ENCODE measurements at regions not wholly inside any gene's neighbourhood (a gene's known extent, or its start where the extent isn't known, plus 50 kb on each side); places are given as distances from the start of the nearest gene placed in this dataset.

DNA sequence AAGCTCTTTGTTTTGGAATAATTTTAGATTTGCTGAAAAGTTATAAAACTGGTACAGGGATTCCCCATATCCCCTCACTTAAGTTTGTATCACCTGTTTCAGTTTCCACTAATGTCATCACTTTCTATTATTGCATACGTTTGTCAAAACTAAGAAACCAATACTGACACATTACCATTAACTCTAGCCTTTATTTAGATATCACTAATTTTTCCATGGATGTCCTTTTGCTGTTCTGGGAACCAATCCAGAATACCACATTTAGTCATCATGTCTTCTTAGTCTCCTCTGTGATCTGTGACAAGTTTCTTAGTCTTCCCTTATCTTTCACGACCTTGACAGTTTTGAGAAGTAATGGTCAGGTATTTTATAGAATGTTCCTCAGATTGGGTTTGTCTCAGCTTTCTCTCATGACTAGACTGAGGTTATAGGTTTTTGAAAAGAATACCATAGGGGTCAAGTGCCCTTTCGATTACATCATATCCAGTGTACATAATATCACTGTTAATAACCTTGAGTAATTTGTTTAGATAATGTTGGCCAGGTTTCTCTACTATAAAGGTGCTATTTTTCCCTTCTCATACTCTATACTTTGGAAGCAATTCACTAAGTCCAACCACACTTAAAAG, 51.9 kb upstream of the NMUR2 start:
- no peaks in the 10 kb centered on the region for H3K4me1 ChIP-seq
- no peak for ATAC-seq
- H3K9me3 ChIP-seq = no peaks in the 10 kb centered on the region
- TF ChIP-seq, protein P1, sequence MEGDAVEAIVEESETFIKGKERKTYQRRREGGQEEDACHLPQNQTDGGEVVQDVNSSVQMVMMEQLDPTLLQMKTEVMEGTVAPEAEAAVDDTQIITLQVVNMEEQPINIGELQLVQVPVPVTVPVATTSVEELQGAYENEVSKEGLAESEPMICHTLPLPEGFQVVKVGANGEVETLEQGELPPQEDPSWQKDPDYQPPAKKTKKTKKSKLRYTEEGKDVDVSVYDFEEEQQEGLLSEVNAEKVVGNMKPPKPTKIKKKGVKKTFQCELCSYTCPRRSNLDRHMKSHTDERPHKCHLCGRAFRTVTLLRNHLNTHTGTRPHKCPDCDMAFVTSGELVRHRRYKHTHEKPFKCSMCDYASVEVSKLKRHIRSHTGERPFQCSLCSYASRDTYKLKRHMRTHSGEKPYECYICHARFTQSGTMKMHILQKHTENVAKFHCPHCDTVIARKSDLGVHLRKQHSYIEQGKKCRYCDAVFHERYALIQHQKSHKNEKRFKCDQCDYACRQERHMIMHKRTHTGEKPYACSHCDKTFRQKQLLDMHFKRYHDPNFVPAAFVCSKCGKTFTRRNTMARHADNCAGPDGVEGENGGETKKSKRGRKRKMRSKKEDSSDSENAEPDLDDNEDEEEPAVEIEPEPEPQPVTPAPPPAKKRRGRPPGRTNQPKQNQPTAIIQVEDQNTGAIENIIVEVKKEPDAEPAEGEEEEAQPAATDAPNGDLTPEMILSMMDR (IDR thresholded peaks at IDR 0.05) = no peak
- TF ChIP-seq POLR2AphosphoS5 (IDR thresholded peaks at IDR 0.05) = no peak
- no peak for TF ChIP-seq EP300 (IDR thresholded peaks at IDR 0.05)
- no peak for TF ChIP-seq POLR2A (IDR thresholded peaks at IDR 0.05)
- no peak overlapping the region for H3K4me3 ChIP-seq
- 35 to 83% methylated on average over 3 of the region's 3 CpGs for WGBS, 2 donors (ENCODE audit: low coverage in 1 of 2)
- H3K27me3 ChIP-seq = no peaks in the 10 kb centered on the region
- no peak overlapping the region for H3K27ac ChIP-seq
- H3K36me3 ChIP-seq = no peaks in the 10 kb centered on the region

DNA sequence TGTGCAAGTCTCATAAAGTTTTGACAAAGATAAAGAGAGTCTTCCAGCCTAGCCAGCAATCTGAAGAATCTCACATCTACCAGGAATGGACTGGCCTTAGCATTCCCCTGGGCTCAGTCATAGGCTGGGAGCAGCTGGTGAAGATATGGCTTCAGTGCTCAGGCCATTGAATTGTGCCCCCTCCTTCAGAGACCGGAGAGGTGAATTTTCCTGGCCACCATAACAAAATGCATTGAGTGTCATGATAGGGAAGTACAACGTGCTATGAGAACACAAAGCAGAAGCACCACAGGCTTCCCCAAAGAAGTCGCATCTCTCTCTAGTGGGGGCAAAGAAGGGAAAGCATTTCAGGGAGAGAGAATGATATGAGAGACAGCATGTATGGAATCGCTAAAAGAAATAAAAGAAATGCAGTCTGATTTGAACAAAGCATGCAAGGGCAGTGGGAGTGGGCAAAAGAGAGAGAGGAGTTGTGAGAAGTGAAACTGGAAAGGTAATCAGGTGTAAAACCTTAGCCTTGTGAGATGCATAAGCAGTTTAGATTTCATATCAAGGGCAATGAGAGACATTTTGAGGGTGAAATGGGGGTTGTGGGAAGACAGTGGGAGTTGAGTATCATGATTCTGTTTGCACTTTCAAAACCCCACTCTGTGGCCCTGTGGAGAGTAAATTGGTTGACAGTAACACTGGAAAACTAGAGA, 57.1 kb upstream of the NMUR2 start:
- Histone ChIP-seq H3K4me1 (no peaks in the 10 kb centered on the region), H3K36me3 (no peaks in the 10 kb centered on the region)
- WGBS, 2 donors (ENCODE audit: low coverage in 1 of 2) = 79 to 90% methylated on average over 2 to 4 of the region's 4 CpGs

DNA sequence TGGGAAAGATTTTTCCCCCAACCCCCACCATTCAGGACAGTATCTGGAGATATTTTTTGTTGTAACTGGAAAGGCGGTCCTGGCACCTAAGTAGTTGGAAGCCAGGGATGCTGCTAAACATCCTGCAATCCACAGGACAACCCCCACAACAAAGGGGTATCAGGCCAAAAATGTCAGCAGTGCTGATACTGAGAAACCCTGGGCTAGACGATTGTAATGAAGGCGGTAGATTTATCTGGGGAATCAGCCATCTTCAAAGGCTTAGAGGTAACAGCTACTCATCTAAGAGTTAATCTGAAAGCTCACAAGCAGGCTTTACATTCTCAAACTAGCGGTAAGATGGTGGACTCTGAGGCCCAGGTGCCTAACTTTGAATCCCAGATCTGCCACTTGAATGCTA, 59.0 kb upstream of the NMUR2 start:
- TF ChIP-seq POLR2A (IDR thresholded peaks at IDR 0.05) = no peak
- TF ChIP-seq, protein P1 (IDR thresholded peaks at IDR 0.05) = no peak
- TF ChIP-seq EP300 (IDR thresholded peaks at IDR 0.05) = no peak
- no peak for TF ChIP-seq POLR2AphosphoS5 (IDR thresholded peaks at IDR 0.05)
- Histone ChIP-seq H3K9me3 (no peaks in the 10 kb centered on the region), H3K27ac (no peak overlapping the region), H3K27me3 (no peaks in the 10 kb centered on the region), H3K36me3 (no peaks in the 10 kb centered on the region), H3K4me1 (no peaks in the 10 kb centered on the region), H3K4me3 (no peak overlapping the region)
- ATAC-seq = no peak
- WGBS, 2 donors (ENCODE audit: low coverage in 1 of 2) = 92% methylated on average over 2 to 4 of the region's 4 CpGs

More for the DNA sequence above, 57.1 kb upstream of the NMUR2 start:
- no peaks in the 10 kb centered on the region for H3K9me3 ChIP-seq
- no peak overlapping the region for H3K4me3 ChIP-seq
- H3K27me3 ChIP-seq = no peaks in the 10 kb centered on the region
- TF ChIP-seq EP300 (IDR thresholded peaks at IDR 0.05) = no peak
- TF ChIP-seq, protein P1 (IDR thresholded peaks at IDR 0.05) = no peak
- no peak for TF ChIP-seq POLR2AphosphoS5 (IDR thresholded peaks at IDR 0.05)
- TF ChIP-seq POLR2A (IDR thresholded peaks at IDR 0.05) = no peak
- no peak for ATAC-seq
- no peak overlapping the region for H3K27ac ChIP-seq

DNA sequence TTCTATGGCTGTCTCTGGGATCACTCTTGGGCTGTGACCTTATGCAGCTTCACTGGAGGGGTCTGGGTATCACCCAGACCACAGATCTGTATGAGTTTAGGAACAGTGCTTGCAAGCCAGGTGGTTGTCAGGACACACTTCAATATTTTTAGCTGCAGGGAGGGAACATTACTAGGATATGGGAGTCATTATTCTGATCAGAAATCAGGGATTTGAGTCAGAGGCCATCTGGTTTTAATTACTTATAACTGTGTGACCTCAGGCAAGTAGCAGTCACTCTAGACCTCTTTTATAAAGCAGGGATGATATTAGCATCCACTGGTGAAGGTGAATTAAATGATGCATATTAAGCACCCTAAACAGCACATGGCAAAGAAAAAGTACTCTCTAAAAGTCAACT, 60.1 kb upstream of the NMUR2 start:
- H3K4me3 ChIP-seq = no peak overlapping the region
- H3K27me3 ChIP-seq = no peaks in the 10 kb centered on the region
- no peak for ATAC-seq
- H3K9me3 ChIP-seq = no peaks in the 10 kb centered on the region
- H3K36me3 ChIP-seq = no peaks in the 10 kb centered on the region
- no peak overlapping the region for H3K27ac ChIP-seq
- H3K4me1 ChIP-seq = no peaks in the 10 kb centered on the region
- TF ChIP-seq, protein P1 (IDR thresholded peaks at IDR 0.05) = no peak
- no peak for TF ChIP-seq EP300 (IDR thresholded peaks at IDR 0.05)
- TF ChIP-seq POLR2A (IDR thresholded peaks at IDR 0.05) = no peak
- no peak for TF ChIP-seq POLR2AphosphoS5 (IDR thresholded peaks at IDR 0.05)
